Chondrocyte (in vitro differentiated cells): ENCODE measurements at regions not wholly inside any gene's neighbourhood (a gene's known extent, or its start where the extent isn't known, plus 50 kb on each side); places are given as distances from the start of the nearest gene placed in this dataset.

Source experiments
- DNase-seq: peaks from one replicate; pipeline ENCODE4 v3.0.0; 2021; ENCODE audit warnings: mixed read lengths, low spot score
- H3K27ac Mint-ChIP-seq: one replicate; pipeline ENCODE4 v1.8.0; 2021; ENCODE audit warnings: mild to moderate bottlenecking, moderate library complexity, mixed read lengths; ENCODE audit not compliant: unreplicated experiment
- H3K27me3 Mint-ChIP-seq: 2 replicates; pipeline ENCODE4 v1.8.0; 2021; ENCODE audit warnings: low read depth, mixed read lengths
- H3K36me3 Mint-ChIP-seq: 2 replicates; pipeline ENCODE4 v1.8.0; 2021; ENCODE audit warnings: low read depth, mixed read lengths
- H3K4me1 Mint-ChIP-seq: 2 replicates; pipeline ENCODE4 v1.8.0; 2021; ENCODE audit warnings: low read depth, mild to moderate bottlenecking, mixed read lengths
- H3K4me3 Mint-ChIP-seq: one replicate; pipeline ENCODE4 v1.8.0; 2021; ENCODE audit warnings: mild to moderate bottlenecking, moderate library complexity, mixed read lengths; ENCODE audit not compliant: unreplicated experiment
- H3K9me3 Mint-ChIP-seq: 2 replicates; pipeline ENCODE4 v1.8.0; 2021; ENCODE audit warnings: low read depth, mixed read lengths
- CTCF ChIP-seq: fragments of 200-600 bp; sonication (generic); IDR thresholded peaks from 2 replicates; pipeline ENCODE4 v1.5.0; 2021; ENCODE audit warnings: antibody characterized with exemption, mild to moderate bottlenecking, moderate library complexity

- Mint-ChIP-seq H3K4me3 (no peak overlapping the region), H3K36me3 (no peaks in the 10 kb centered on the region), H3K27ac (no peak overlapping the region), H3K4me1 (peaks cover 13% of the 10 kb centered on the region), H3K27me3 (no peaks in the 10 kb centered on the region), H3K9me3 (peaks cover 4% of the 10 kb centered on the region)
- TF ChIP-seq CTCF: no peak
- DNase-seq: no peak
Observed at GRCh38 chr4:123776267-123776666, 379.7 kb downstream of the SPRY1 start.

GRCh38 chr4:123777373-123777772 is 380.8 kb downstream of the SPRY1 start:
- Mint-ChIP-seq H3K36me3 (no peaks in the 10 kb centered on the region), H3K27ac (no peak overlapping the region), H3K4me1 (peaks cover 16% of the 10 kb centered on the region), H3K9me3 (peaks cover 4% of the 10 kb centered on the region), H3K27me3 (no peaks in the 10 kb centered on the region), H3K4me3 (no peak overlapping the region)
- DNase-seq: no peak
- TF ChIP-seq CTCF: no peak

- peaks cover 7% of the 10 kb centered on the region for H3K9me3 Mint-ChIP-seq
- TF ChIP-seq CTCF: no peak
- H3K27ac Mint-ChIP-seq: peak overlapping the region; percentile 55
- DNase-seq: no peak
- H3K27me3 Mint-ChIP-seq: no peaks in the 10 kb centered on the region
- H3K4me3 Mint-ChIP-seq: no peak overlapping the region
- H3K36me3 Mint-ChIP-seq: no peaks in the 10 kb centered on the region
- peaks cover 61% of the 10 kb centered on the region for H3K4me1 Mint-ChIP-seq
Observed at GRCh38 chr4:123783151-123783790, 386.7 kb downstream of the SPRY1 start.

- DNase-seq: no peak
- Mint-ChIP-seq H3K4me1 (peaks cover 64% of the 10 kb centered on the region), H3K27ac (peak overlapping the region; percentile 55), H3K9me3 (peaks cover 5% of the 10 kb centered on the region), H3K4me3 (no peak overlapping the region), H3K27me3 (no peaks in the 10 kb centered on the region), H3K36me3 (no peaks in the 10 kb centered on the region)
- no peak for TF ChIP-seq CTCF
Observed at GRCh38 chr4:123783921-123784320, 387.3 kb downstream of the SPRY1 start.

- Mint-ChIP-seq H3K27ac (peak overlapping the region; percentile 55), H3K4me3 (no peak overlapping the region)
Observed at GRCh38 chr4:123784626-123785025, 388.0 kb downstream of the SPRY1 start.

More at GRCh38 chr4:123784626-123785025, 388.0 kb downstream of the SPRY1 start:
- Mint-ChIP-seq H3K27me3 (no peaks in the 10 kb centered on the region), H3K36me3 (no peaks in the 10 kb centered on the region), H3K4me1 (peaks cover 64% of the 10 kb centered on the region), H3K9me3 (peaks cover 5% of the 10 kb centered on the region)
- TF ChIP-seq CTCF: peak; percentile 31
- DNase-seq: no peak
